ENCODE measurements at regions not wholly inside any gene's neighbourhood (a gene's known extent, or its start where the extent isn't known, plus 50 kb on each side); places are given as distances from the start of the nearest gene placed in this dataset.
A peak's percentile ranks its signal among the peaks of the same experiment; 100 is the strongest.

DNA sequence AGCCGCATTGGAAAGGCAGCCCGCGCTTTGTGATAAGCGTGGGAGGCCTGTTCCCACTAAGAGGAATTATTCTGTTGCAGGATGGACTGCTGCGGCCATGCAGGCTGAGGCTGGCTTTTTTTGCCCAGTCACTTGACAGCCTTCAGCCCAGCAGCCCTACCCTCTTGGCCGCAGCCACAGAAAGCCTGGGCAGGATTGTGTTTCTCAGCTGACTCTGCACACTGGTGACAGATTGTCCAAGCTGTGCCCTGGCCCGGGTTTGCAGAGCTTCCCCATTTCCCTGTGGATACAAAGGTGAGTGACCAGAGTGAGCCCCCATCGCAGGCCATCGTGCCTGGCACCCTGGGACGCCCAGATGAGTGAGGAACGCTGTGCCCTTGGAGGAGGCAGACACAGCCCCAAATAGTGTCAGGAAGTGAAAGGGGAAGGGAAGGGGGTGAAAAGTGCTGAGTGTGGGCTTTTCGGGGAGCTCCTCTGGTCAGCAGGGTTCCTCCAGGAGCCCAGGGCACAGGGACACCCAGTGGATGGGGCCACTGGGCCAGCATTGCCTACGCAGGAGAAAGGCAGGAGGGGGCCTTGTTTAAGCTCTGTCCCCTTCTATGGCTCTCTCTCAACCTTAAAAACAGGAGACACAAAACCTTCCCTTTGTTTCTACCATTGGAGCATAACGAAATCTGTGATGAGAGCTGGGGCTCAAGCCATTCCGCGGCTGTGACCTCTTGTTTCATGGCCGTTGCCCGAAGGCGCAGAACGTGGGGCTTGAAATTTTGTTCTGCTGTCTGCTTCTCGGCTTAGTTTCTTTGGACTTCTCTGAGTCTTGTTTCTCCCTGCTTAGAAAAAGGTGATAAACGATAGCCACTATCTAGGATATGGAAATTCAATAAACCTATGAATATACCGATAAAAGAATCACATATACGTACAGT is 91.5 kb upstream of the MEF2A start:
- no peak for TF ChIP-seq CTCF (IDR thresholded peaks at IDR 0.05; ENCODE audit: unreplicated experiment)
- Mint-ChIP-seq H3K27ac (no peak overlapping the region), H3K9me3 (no peaks in the 10 kb centered on the region), H3K4me1 (peaks cover 18% of the 10 kb centered on the region), H3K27me3 (ENCODE audit: low read depth) (no peaks in the 10 kb centered on the region), H3K4me3 (no peak overlapping the region), H3K36me3 (no peaks in the 10 kb centered on the region)
- no peak for DNase-seq (ENCODE audit: low spot score in 2 of 2, unreplicated experiment in 2 of 2)

DNA sequence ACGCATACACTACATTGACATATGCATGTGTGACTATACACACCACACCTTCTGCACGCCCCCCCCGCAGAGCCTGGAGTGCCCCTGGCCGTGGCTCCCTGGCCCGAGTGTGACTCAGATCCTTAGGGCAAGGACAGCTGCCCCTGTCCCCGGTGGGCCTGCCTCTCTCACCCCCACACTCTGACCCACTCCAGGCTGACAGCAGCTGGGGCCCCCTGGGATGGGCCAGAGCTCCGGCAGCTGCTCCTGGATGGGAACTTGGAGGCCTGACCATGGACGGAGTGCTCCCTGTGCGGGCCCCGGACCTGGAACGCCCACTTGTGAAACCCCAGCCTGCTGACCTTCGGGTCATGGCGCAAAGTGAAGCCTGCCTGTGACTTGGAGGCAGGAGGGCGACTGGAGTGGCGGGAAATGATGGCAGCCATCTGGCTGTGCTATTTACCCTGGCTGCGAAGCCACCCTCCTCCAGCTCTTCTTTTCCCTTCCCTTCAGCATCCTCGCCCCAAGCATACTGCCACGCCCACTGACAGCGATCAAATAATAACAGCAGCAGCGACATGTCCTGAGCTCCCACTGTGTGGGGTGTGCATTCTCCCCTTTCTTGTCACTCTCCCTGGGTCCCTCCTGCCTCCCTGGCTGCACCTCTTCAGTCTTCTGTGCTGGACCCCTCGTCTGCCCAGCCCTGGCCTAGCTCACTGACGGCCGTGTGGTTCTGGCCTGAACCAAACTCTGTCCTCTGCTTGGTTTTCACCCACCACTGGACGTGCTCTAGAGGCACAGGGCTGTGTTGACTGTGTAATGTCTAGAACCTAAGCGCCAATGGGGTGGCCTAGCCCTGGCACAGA is 90.7 kb upstream of the MEF2A start:
- H3K36me3 Mint-ChIP-seq: no peaks in the 10 kb centered on the region
- no peak overlapping the region for H3K27ac Mint-ChIP-seq
- no peak overlapping the region for H3K4me3 Mint-ChIP-seq
- peaks cover 18% of the 10 kb centered on the region for H3K4me1 Mint-ChIP-seq
- no peaks in the 10 kb centered on the region for H3K27me3 Mint-ChIP-seq (ENCODE audit: low read depth)
- TF ChIP-seq CTCF (IDR thresholded peaks at IDR 0.05; ENCODE audit: unreplicated experiment): no peak
- H3K9me3 Mint-ChIP-seq: no peaks in the 10 kb centered on the region
- no peak for DNase-seq (ENCODE audit: low spot score in 2 of 2, unreplicated experiment in 2 of 2)

GRCh38 chr15:99475754-99476412 is 89.9 kb upstream of the MEF2A start:
- H3K36me3 Mint-ChIP-seq: no peaks in the 10 kb centered on the region
- H3K27me3 Mint-ChIP-seq (ENCODE audit: low read depth): peaks cover 4% of the 10 kb centered on the region
- no peaks in the 10 kb centered on the region for H3K9me3 Mint-ChIP-seq
- no peak for DNase-seq (ENCODE audit: low spot score in 2 of 2, unreplicated experiment in 2 of 2)
- TF ChIP-seq CTCF (IDR thresholded peaks at IDR 0.05; ENCODE audit: unreplicated experiment): no peak
- peaks cover 18% of the 10 kb centered on the region for H3K4me1 Mint-ChIP-seq
- no peak overlapping the region for H3K4me3 Mint-ChIP-seq
- no peak overlapping the region for H3K27ac Mint-ChIP-seq

GRCh38 chr15:99476413-99477222 is 89.2 kb upstream of the MEF2A start:
- H3K4me1 Mint-ChIP-seq: peaks cover 18% of the 10 kb centered on the region
- TF ChIP-seq CTCF (IDR thresholded peaks at IDR 0.05; ENCODE audit: unreplicated experiment): no peak
- H3K36me3 Mint-ChIP-seq: no peaks in the 10 kb centered on the region
- H3K4me3 Mint-ChIP-seq: no peak overlapping the region
- DNase-seq (ENCODE audit: low spot score in 2 of 2, unreplicated experiment in 2 of 2): no peak
- H3K27me3 Mint-ChIP-seq (ENCODE audit: low read depth): peaks cover 4% of the 10 kb centered on the region
- peak overlapping the region; percentile 9 for H3K27ac Mint-ChIP-seq
- H3K9me3 Mint-ChIP-seq: no peaks in the 10 kb centered on the region

All from mesothelial cell of epicardium (in vitro differentiated cells).